ENCODE measurements at regions not wholly inside any gene's neighbourhood (a gene's known extent, or its start where the extent isn't known, plus 50 kb on each side); places are given as distances from the start of the nearest gene placed in this dataset.

DNA sequence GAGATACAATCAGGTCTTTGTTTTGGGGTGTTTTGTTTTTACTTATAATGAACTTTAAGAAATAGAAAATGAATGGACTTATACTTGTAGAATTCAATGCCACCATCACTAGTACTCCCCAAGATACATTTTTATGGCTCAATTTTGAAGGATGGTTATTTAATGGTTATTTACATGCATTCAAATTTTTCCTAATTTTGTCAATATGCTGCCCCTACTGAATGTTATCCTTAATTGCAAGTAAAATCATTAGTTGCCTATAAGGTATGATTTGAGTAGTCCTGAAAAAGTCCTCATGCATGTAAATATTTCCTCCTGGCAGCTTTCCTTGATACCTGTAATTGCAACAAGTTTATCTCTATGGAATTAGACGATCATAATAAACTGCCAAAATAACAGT is 391.2 kb downstream of the BCAT1 start:
- no peak for DNase-seq (ENCODE audit: low read depth)

DNA sequence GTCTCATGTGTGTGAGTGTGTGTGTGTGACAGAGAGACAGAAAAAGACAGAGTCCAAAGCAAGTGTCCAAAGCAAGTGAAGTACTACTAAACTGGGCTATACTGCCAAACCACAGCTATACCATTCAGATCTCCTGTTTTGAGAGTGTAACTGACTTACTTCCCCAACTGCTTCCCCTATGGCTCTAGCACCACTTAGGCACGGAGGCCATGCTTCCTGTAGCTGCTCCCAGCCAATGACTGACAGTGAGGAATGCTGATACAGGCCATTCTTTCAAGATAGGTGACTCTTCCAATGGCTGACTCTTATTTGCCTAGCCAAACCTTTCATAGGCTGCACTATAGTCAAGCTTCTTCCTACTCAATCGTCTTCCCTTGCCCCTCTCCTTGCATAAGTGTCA is 393.2 kb downstream of the BCAT1 start:
- DNase-seq (ENCODE audit: low read depth): no peak

DNA sequence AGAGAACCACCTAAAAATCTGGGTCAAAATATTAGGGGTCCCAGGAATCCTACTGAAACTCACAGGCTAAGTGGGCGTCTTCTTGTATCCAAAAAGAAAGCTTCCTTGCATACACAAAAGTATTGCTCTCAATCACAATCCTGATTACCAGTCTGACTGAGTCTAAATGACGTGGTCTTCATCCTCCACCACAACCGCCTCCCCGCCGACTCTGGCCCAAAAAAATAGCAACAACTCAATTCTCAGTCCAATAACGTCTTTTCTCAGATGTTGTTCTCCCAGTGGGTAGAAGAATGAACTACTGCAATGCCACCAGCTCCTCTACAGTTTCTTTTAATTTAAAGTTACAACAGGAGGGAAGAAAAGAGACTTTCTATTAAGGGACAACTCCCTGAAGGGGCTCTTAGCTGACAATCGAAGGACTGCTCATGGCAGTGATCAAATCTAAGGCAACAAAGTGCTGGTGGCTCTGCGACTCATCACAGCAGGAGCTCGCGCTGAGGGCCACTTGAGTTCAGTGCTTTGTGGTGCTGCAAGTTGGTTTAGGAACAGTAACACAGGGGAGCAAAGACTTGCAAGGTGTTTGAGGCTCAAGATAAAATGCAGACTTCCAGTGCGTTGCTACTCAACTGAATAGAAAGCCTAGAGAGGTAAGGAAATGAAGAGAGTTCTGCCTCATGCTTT is 394.1 kb downstream of the BCAT1 start:
- DNase-seq (ENCODE audit: low read depth): no peak

DNA sequence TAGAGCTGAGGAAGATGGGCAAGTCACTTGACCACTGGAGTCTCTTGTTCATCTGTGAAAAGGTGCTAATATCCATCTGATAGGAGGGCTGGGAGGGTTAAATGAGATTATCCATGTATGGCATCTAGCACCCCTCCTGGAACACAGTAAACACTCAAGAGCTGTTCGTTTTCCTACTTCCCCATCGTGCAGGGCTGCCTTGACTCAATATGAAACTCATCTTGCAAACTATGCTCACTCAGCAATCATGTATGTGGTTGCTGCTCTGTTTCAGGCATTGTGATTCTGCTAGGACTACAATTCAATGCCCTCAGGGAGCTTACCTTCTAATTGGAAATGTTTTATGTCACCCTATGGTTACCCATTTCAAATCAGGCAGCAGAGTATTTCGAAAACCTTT is 395.6 kb downstream of the BCAT1 start:
- no peak for DNase-seq (ENCODE audit: low read depth)

DNA sequence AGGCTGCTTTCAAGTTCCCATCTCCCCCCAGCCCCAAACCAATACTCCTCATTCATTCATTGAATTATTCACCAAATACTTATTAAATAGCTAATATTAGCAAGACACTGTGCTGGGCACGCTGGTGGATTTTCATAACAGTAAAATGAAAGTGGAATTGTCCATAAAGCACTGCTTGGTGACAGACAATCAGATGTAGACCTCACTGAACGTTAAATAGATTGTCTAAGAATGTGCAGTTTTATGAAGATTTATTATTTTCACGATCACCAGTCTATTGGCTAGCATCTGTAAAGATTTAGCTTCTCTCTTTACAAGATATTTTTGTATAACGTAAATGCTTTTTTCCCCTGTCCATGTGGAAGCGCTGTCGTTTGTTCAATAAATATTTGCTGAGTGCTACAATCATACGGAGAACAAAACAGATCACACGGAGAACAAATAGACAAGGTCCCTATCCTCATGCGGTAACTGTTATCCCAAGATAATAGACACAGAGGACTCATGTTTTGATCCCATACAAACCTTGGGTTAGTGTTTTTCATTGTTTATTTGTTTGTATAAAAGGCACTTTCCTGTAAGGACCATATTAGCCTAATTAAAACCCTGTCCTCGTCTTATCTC is 397.6 kb downstream of the BCAT1 start:
- DNase-seq (ENCODE audit: low read depth): no peak

DNA sequence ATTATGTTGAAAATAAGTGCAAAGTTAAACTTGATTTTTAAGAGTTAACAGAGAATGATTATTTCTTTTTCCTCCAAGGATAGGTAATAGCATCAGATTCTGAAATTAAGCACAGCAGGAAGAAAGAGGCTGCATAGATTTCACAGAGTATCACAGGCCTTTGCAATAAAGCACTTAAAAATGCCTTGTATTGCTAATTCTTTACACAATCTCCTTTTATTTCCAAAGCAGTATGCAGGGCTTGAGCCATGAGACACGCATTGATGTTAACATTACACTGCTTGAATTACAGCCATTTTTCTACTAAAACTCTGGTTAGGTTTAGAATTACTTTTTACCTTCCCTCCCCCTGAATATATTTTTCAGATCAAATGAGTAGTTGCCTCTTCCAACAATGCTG is 398.3 kb downstream of the BCAT1 start:
- DNase-seq (ENCODE audit: low read depth): no peak

DNA sequence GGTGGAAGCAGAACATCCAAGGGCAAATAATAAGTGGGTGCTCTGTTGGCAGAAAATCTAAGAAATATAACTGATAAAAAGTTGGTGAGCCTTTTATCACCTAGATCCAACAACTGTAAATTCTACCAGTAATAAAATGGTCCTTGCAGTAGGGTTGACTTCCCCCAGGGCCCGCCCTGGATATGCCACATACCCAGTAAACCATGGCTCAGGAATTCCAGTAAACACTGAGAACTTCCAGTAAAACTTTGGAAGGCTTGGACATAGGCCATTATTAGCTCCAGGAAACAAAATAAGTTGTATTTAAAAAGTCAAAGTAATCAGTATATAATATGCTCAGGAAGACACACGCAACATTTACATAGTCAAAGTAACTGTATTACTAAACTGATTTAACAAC is 402.2 kb downstream of the BCAT1 start:
- no peak for DNase-seq (ENCODE audit: low read depth)

DNA sequence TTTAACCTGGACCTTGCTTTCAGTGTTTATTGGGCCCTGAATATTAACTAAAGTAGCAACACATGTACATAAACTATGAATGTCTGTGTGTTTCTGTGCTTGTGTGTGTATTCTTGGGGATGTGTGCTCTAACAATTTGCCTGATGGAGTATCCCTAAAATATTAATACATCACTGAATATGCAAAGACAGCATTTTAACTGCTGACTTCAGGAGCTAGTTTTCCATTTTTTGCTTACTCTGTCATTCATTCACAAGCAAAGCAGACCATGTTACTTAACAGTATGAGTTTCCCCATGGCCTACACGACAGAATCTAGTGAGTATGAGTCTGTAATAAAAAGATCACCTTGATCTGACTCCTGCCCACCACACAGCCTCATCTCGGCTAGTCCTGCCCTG is 402.8 kb downstream of the BCAT1 start:
- DNase-seq (ENCODE audit: low read depth): no peak

DNA sequence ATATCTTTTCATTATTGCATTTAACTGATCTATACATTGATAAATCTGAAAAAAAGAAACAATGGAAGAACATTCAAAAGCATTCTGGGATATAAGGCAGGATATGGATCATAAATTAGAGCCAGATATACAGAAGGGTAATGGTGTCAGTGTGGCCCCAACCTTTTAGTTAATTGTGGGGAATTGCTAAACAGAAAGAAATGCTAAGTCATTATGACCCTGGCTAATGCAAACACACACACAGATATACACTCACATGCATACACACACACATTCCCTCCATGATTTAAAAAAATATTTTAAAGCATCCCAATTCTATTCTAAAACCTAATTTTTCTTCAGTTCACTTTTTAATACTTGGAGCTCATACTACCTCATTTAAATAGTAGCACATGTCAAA is 404.5 kb downstream of the BCAT1 start:
- DNase-seq (ENCODE audit: low read depth): no peak

DNA sequence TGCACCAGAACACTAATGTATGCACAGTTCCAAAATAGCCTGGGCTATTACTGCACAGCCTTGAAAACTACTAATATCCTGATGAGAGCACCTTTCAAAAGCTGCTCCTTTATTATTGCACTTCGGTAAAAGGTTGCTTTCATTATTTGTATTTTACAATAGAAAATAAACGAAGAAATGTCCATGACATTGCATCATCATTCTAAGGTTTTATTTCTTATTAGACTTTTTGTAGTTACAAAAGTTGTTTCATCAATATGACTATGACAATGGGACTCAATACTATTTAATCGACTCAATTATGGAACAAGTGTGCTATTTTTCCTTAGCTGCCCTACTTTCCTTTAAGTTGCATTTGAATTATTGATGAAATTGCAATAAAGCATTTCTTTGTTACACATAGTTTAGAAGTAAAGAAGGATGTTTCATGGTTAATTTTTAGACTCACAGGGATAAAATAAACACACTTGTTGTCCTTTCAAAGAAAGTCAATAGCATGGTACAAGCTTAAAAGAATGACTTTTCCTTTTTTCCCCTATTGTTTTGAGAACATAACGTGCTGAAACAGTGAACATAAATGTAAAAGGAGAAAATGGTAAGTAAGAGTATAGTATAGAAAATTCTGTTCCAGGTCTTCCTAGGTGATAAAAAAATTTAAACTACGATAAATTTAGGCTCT is 407.6 kb downstream of the BCAT1 start:
- no peak for DNase-seq (ENCODE audit: low read depth)

DNA sequence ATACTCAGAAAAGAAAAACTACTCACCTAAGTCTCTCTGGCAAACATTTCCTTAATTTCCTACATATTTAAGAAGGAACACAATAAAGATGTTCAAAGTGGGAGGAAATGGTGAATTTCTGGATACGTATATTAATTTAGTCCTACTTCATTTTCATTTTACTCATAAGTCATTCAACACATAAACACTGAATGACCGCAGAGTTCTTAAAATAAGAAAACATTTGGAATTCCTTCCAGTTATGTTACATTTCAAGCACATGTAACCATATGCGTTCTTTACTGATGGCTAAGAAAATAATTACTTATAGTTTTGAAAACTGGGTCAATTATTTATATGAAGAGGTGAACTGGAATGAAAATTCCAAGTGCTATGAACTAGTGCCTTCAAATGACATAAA is 409.3 kb downstream of the BCAT1 start:
- DNase-seq (ENCODE audit: low read depth): no peak

DNA sequence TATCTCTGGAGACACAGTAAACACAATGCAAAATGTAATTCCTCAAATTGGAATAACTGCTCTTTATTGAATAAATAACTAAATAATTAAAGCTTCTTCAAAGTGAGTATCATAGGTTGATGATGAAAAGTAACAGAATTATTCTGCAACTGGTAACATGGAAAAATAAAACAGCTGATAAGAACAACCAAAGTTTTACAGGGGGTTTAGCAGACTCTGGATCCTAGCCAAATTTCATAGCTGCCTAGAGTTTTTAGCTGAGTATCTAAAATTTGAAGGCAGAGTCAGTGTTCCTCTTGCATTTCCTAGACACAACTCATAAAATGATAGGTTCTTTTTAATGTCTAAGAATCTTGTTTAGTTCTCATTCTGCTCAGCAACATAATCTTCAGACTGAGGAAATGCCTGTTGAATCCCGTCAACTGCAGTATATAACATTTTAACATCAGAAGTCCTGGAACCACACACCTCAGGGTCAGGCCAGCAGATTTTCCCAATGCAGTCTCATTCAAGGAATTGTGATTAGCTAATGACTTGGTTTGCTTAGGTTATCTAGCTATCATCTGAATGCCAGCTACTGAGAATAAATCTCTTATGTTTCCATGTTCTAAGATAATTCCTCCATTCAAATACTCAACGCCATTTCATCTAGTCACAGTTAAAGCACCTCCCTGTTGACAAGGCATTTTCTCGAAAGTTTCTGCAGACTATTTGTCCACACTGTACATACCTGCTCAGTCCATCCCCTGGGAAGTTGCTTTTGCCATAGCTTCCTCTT is 411.6 kb downstream of the BCAT1 start:
- no peak for DNase-seq (ENCODE audit: low read depth)

DNA sequence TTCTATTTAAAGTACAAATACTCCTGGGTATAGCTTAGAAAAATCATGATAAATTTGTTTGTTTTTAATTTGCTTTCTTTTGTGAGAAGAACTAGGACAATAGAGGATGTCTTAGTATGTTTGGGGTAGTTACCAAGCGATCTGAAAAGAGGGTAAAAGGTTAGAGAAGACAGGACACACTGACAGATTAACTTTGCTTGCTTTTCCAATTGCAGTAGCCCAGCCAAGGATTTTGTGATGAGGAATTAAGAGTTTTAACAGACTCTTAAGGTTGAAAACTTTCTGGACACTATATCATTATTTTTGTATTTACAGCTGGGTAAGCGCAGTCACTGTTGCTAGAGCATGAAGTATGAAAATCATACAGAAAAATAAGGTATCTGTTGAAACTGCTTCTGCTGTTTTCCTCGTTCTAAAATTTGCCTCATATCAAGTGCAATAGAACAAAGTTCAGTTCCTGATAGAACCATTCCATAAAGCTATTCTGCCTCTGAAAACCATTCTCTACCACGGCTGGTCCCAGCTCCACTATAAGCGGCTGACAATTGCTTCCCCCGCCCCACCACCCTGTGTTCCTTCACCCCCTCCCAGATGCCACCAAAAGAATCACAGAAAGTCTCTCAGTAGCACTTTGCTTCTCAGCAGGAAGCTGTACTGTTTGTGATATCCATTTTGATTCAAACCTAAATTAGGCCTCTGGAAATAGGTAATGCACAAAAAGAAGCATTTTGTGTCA is 413.4 kb downstream of the BCAT1 start:
- DNase-seq (ENCODE audit: low read depth): no peak

DNA sequence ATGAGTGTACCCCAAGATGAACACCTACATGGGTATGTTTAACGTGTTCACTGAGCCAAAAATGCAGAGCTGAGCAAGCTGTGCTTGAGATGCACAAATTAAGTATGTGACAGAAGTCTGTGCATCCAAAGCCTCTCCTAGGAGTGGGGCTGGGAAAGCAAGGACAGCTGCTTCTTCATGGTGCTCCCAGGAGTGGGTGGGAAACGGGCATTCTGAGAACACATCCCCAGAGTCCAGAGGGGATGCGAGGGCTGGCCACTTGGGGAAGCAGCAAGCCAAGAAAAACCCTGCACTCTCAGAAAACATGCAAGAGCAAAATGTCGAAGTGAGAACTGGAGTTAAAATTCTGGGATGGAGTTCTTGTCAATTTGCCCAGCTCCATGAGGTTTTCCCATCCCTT is 414.3 kb downstream of the BCAT1 start:
- no peak for DNase-seq (ENCODE audit: low read depth)

DNA sequence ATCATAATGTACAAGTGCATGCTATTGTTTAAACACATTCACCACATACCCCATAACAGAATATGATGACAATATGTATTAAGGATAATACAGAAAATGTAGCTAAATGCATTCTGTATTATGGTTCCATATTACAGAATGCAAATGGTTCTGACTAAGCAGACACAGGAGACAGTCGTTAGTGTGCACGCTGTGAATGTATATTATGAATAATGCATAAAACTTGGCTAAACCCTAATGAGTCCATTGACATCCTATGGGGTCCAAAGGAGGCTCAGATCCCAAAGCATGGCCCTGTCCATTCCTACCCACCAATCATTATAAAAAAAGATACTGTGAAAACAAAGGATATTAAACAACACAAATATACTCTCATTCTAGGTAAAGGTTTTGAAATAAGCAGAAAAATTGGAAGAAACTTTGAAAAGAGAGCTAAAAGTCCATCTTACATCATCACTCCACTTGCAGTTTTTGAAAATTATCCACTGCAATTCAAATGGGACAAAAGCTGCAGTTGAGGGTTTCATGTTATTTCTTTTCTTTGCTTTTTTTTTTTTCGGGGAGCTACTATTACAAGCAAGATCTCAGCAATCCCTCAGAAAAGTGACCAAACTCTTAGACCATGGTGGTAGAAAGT is 415.1 kb downstream of the BCAT1 start:
- DNase-seq (ENCODE audit: low read depth): no peak

DNA sequence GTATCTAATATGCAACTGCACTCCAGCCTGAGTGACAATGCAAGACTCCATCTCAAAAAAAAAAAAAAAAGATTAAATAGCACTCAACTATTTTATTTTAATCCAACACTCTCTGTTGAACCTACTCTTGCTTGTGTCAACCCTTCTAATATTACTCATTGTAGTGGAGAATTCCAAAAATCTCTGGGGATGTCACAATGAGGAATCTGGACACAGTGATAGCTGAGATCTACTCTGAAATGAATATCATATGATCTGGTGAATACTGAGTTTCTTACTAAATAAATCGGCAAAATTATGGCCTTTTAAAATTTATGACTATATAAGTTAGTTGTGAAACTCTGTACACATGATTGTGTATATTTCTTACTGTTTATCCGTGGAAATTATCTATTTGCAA is 418.2 kb downstream of the BCAT1 start:
- no peak for DNase-seq (ENCODE audit: low read depth)

DNA sequence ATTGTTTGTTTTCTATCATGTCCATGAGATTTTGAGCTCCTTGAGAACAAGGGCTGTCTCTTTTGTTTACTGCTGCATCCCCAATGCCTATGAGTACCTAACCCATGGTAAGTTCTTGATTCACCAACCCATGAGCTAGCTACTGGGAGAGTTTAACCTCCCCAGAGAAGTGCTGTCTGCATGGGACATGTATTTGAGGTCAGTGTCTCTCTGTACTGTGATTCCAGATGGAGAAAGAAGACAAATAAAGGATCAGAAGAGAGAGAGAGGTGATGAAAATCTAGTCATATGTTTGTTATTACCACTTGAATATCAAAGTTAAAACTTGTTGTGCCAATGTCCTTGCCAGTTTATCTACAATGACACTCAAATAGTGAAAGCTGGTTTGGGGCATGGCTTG is 421.8 kb downstream of the BCAT1 start:
- no peak for DNase-seq (ENCODE audit: low read depth)

DNA sequence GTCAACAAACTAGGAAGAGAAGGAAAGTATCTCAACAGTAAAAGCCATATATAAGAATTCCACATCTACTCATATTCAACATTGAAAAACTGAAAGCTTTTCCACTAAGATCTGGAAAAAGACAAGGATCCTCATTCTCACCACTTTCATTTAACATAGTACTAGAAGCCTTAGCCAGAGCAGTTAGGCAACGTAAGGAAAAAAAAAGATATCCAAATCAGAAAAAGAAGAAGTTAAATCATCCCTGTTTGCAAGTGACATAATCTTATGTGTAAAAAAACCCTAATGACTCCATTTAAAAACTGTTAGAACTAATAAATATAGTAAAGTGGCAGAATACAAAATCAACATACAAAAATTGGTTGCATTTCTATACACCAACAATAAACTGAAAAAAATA is 426.2 kb downstream of the BCAT1 start:
- no peak for DNase-seq (ENCODE audit: low read depth)

DNA sequence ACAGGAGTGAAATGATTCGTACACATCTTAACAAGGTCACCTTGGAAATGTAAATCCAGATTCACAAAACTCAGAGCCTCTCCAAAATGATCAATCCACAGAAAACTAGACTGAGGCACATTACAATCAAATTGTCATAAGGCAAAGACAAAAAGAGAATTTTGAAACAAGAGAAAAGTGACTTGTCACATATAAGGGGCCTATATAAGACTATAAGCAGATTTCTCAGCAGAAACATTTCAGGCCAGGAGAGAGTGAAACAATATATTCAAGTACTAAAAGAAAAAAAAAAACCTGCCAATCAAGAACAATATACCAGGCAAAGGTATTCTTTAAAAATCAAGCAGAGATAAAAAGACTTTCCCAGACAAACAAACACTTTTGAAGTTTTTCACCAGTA is 429.1 kb downstream of the BCAT1 start:
- DNase-seq (ENCODE audit: low read depth): no peak

DNA sequence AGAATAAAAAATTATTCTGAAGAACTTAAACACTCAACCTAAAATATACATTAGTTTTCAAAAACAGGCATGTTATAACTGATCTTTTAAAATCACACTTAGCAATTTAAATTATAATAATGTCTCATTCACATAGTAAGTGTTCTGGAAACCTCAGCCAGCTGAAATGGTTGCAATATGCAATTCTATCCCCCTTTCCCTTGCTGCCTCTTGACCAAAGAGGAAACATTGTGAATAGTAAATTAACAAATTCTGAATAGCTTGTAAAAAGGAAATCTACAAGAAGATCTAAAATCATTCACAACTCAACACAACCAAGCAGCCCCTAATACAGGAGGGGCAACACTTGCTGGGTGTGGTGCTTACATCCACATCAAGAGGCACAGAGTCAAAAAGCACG is 431.9 kb downstream of the BCAT1 start:
- no peak for DNase-seq (ENCODE audit: low read depth)

DNA sequence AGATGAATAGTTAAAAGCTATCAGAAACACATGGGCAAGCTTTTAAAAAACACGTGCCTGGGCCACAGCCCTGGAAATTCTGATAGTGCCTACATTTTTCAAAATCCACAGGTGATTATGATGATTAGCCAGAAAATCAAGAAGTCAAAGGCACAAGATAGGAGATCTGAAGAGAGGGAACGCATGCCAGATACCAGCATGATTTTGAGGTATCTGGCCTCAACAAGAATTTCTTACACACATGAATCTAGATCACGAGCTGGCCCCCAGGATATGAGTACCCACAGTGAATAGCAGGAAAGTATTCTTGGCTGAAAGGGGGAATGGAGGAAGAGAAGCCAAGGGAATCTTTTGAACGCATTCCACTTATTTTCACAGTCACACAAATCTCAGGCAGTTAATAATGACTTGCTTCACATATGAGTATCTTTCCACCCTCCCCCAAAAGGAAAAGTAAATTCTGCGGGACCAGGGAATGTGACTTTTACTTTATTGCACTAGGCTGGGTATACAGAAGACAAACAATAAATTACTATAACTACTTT is 438.2 kb downstream of the BCAT1 start:
- DNase-seq (ENCODE audit: low read depth): no peak
